ENCODE measurements at regions not wholly inside any gene's neighbourhood (a gene's known extent, or its start where the extent isn't known, plus 50 kb on each side); places are given as distances from the start of the nearest gene placed in this dataset.

DNA sequence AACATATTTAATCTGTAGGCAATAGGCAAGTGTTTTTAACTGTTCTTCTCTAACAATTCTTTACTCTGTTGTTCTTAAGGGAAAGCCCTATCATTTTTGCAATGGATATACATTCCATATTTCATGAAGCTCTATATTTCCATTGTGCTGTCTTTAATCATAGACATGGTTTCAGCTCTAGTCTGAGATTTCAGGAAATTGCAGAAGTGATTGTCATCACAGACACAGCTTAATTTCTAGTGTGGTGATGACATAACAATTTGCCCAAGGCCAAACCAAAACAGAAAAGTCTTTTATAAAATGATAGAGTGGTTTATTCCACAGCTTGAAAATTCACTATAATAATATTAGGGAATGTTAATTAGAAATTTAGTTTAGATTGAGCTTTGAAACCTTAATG, 494.1 kb upstream of the SEMA3A start:
- no peak for ATAC-seq
- H3K9me3 ChIP-seq = no peaks in the 10 kb centered on the region
- intact Hi-C loops (cut with DNase I) = no loop called here
- H3K27ac ChIP-seq = no peak overlapping the region
- H3K4me3 ChIP-seq = no peak overlapping the region
- no peaks in the 10 kb centered on the region for H3K27me3 ChIP-seq (ENCODE audit: insufficient read depth in 3 of 3, low read length in 2 of 3)
- TF ChIP-seq CTCF (IDR thresholded peaks at IDR 0.05) = no peak
- H3K4me1 ChIP-seq = no peaks in the 10 kb centered on the region
- no peaks in the 10 kb centered on the region for H3K36me3 ChIP-seq (ENCODE audit: insufficient read depth in 1 of 2, low read depth in 1 of 2)
- DNase-seq = no peak

DNA sequence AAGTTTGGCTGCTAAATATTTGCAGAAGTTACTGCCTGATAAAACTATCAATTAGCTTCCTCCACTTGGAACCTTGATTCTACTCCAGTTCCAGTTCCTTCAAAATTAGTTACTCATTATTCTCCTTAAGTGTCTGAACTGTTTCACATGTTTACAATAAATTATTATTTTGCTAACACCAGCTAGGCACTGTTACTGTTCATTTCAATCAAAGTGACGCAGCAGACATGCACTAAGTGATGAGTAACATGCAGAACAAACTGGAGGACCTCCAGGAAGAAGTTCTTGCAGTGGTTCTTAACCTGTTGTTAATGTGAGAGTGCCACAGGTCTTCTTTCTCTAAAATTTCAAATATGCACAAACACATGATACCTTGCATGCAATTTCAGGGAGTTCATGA, 491.8 kb upstream of the SEMA3A start:
- no peaks in the 10 kb centered on the region for H3K9me3 ChIP-seq
- H3K27ac ChIP-seq = no peak overlapping the region
- WGBS, 3 donors = 39 to 67% (median 62%) methylated on average over 1 of the region's 1 CpG
- no peak for DNase-seq
- intact Hi-C loops (cut with DNase I) = no loop called here
- H3K36me3 ChIP-seq (ENCODE audit: insufficient read depth in 1 of 2, low read depth in 1 of 2) = no peaks in the 10 kb centered on the region
- H3K27me3 ChIP-seq (ENCODE audit: insufficient read depth in 3 of 3, low read length in 2 of 3) = no peaks in the 10 kb centered on the region
- H3K4me1 ChIP-seq = no peaks in the 10 kb centered on the region
- no peak for ATAC-seq
- TF ChIP-seq CTCF (IDR thresholded peaks at IDR 0.05) = no peak
- H3K4me3 ChIP-seq = no peak overlapping the region

- no peak for TF ChIP-seq CTCF (IDR thresholded peaks at IDR 0.05)
- no peaks in the 10 kb centered on the region for H3K9me3 ChIP-seq
- intact Hi-C loops (cut with DNase I) = no loop called here
- WGBS, 3 donors = 98 to 100% (median 100%) methylated on average over 1 of the region's 1 CpG
- H3K4me1 ChIP-seq = no peaks in the 10 kb centered on the region
- ATAC-seq (no peak), DNase-seq (no peak)
- H3K27ac ChIP-seq = no peak overlapping the region
- no peaks in the 10 kb centered on the region for H3K27me3 ChIP-seq (ENCODE audit: insufficient read depth in 3 of 3, low read length in 2 of 3)
- H3K4me3 ChIP-seq = no peak overlapping the region
- no peaks in the 10 kb centered on the region for H3K36me3 ChIP-seq (ENCODE audit: insufficient read depth in 1 of 2, low read depth in 1 of 2)
These were observed 490.4 kb upstream of the SEMA3A start for GRCh38 chr7:84684836-84685480.

DNA sequence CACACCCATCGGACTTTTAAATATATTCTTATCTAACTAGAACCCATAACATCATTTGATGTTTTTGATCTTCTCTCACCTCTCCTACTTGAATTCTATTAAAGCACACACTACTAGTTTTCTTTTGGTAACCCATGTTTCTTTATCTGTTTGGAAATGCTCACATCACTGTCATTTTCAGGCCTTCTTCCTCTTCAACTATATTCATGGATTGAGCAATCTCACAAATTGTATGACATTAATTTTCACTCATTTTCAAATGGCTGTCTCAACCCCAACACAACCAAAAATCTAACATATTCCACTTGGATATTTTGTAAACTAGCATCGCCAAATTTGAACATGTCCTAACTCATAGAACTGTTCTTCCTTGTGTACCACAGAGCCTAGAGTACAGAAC, 488.0 kb upstream of the SEMA3A start:
- Histone ChIP-seq H3K36me3 (ENCODE audit: insufficient read depth in 1 of 2, low read depth in 1 of 2) (no peaks in the 10 kb centered on the region), H3K4me1 (no peaks in the 10 kb centered on the region), H3K27ac (no peak overlapping the region), H3K4me3 (no peak overlapping the region), H3K27me3 (ENCODE audit: insufficient read depth in 3 of 3, low read length in 2 of 3) (no peaks in the 10 kb centered on the region), H3K9me3 (no peaks in the 10 kb centered on the region)
- ATAC-seq (no peak), DNase-seq (no peak)
- WGBS, 3 donors = 95 to 97% (median 96%) methylated on average over 2 of the region's 2 CpGs
- no peak for TF ChIP-seq CTCF (IDR thresholded peaks at IDR 0.05)
- intact Hi-C loops (cut with DNase I) = no loop called here

- no peak overlapping the region for H3K4me3 ChIP-seq
- ATAC-seq (no peak), DNase-seq (no peak)
- intact Hi-C loops (cut with DNase I) = no loop called here
- no peak for TF ChIP-seq CTCF (IDR thresholded peaks at IDR 0.05)
- no peaks in the 10 kb centered on the region for H3K9me3 ChIP-seq
- no peaks in the 10 kb centered on the region for H3K36me3 ChIP-seq (ENCODE audit: insufficient read depth in 1 of 2, low read depth in 1 of 2)
- H3K27me3 ChIP-seq (ENCODE audit: insufficient read depth in 3 of 3, low read length in 2 of 3) = no peaks in the 10 kb centered on the region
- 77 to 88% (median 78%) methylated on average over 2 of the region's 2 CpGs for WGBS, 3 donors
- no peaks in the 10 kb centered on the region for H3K4me1 ChIP-seq
- no peak overlapping the region for H3K27ac ChIP-seq
These were observed 484.3 kb upstream of the SEMA3A start for GRCh38 chr7:84678841-84679240.
